ENCODE measurements at regions not wholly inside any gene's neighbourhood (a gene's known extent, or its start where the extent isn't known, plus 50 kb on each side); places are given as distances from the start of the nearest gene placed in this dataset.

- no peak for DNase-seq (ENCODE audit: low spot score)
Observed at GRCh38 chr1:38330799-38331198, 284.2 kb upstream of the POU3F1 start.

GRCh38 chr1:38329644-38330043 is 283.1 kb upstream of the POU3F1 start:
- no peak for DNase-seq (ENCODE audit: low spot score)

- no peak for DNase-seq (ENCODE audit: low spot score)
Observed at GRCh38 chr1:38328278-38329035, 281.9 kb upstream of the POU3F1 start.

GRCh38 chr1:38327559-38327973 is 281.0 kb upstream of the POU3F1 start:
- no peak for DNase-seq (ENCODE audit: low spot score)

- DNase-seq (ENCODE audit: low spot score) = no peak
Observed at GRCh38 chr1:38326856-38327255, 280.3 kb upstream of the POU3F1 start.

GRCh38 chr1:38326135-38326534 is 279.5 kb upstream of the POU3F1 start:
- no peak for DNase-seq (ENCODE audit: low spot score)

- no peak for DNase-seq (ENCODE audit: low spot score)
Observed at GRCh38 chr1:38312753-38313152, 266.2 kb upstream of the POU3F1 start.

- DNase-seq (ENCODE audit: low spot score) = no peak
Observed at GRCh38 chr1:38310079-38310478, 263.5 kb upstream of the POU3F1 start.

GRCh38 chr1:38308780-38309179 is 262.2 kb upstream of the POU3F1 start:
- DNase-seq (ENCODE audit: low spot score) = no peak

- no peak for DNase-seq (ENCODE audit: low spot score)
Observed at GRCh38 chr1:38305666-38306065, 259.1 kb upstream of the POU3F1 start.

- no peak for DNase-seq (ENCODE audit: low spot score)
Observed at GRCh38 chr1:38303843-38304242, 257.2 kb upstream of the POU3F1 start.

- DNase-seq (ENCODE audit: low spot score) = no peak
Observed at GRCh38 chr1:38301040-38301439, 254.4 kb upstream of the POU3F1 start.

GRCh38 chr1:38300616-38301015 is 254.0 kb upstream of the POU3F1 start:
- DNase-seq (ENCODE audit: low spot score) = no peak

GRCh38 chr1:38297842-38298241 is 251.2 kb upstream of the POU3F1 start:
- no peak for DNase-seq (ENCODE audit: low spot score)

- DNase-seq (ENCODE audit: low spot score) = no peak
Observed at GRCh38 chr1:38297246-38297645, 250.7 kb upstream of the POU3F1 start.

GRCh38 chr1:38296047-38296446 is 249.5 kb upstream of the POU3F1 start:
- peak; percentile 33 for DNase-seq (ENCODE audit: low spot score)

GRCh38 chr1:38293567-38293966 is 247.0 kb upstream of the POU3F1 start:
- DNase-seq (ENCODE audit: low spot score) = no peak

- DNase-seq (ENCODE audit: low spot score) = no peak
Observed at GRCh38 chr1:38292969-38293368, 246.4 kb upstream of the POU3F1 start.

- no peak for DNase-seq (ENCODE audit: low spot score)
Observed at GRCh38 chr1:38291906-38292521, 245.4 kb upstream of the POU3F1 start.

- no peak for DNase-seq (ENCODE audit: low spot score)
Observed at GRCh38 chr1:38291336-38291735, 244.7 kb upstream of the POU3F1 start.

GRCh38 chr1:38289034-38289433 is 242.4 kb upstream of the POU3F1 start:
- DNase-seq (ENCODE audit: low spot score) = no peak

GRCh38 chr1:38287547-38287946 is 241.0 kb upstream of the POU3F1 start:
- no peak for DNase-seq (ENCODE audit: low spot score)

- DNase-seq (ENCODE audit: low spot score) = no peak
Observed at GRCh38 chr1:38287036-38287435, 240.4 kb upstream of the POU3F1 start.

All from SW480 (cell line).